ENCODE measurements at regions not wholly inside any gene's neighbourhood (a gene's known extent, or its start where the extent isn't known, plus 50 kb on each side); places are given as distances from the start of the nearest gene placed in this dataset.

GRCh38 chr4:123505095-123506010, 108.8 kb downstream of the SPRY1 start:
- DNase-seq (ENCODE audit: low read depth): no peak
- CTCF ChIA-PET: interaction anchor here (1.0 kb wide), 1 partner anchor 96 kb away, joined by 3 read pairs; no protein-coding TSS in a partner anchor
- H3K4me3 ChIP-seq (ENCODE audit: low read depth, low read length): peak overlapping the region; percentile 37
- H3K27me3 ChIP-seq (ENCODE audit: control insufficient read depth, insufficient read depth, low read length): no peaks in the 10 kb centered on the region; the same call in 1 of the 2 replicates
- POLR2A ChIA-PET: no interaction called here
- no peak for TF ChIP-seq CTCF (IDR thresholded peaks at IDR 0.05; ENCODE audit: insufficient read depth, low read depth, low read length)
- no peaks in the 10 kb centered on the region for H3K36me3 ChIP-seq (ENCODE audit: control insufficient read depth, insufficient read depth, low read length)

- Histone ChIP-seq H3K27me3 (ENCODE audit: control insufficient read depth, insufficient read depth, low read length) (no peaks in the 10 kb centered on the region; the same call in 1 of the 2 replicates), H3K36me3 (ENCODE audit: control insufficient read depth, insufficient read depth, low read length) (no peaks in the 10 kb centered on the region), H3K4me3 (ENCODE audit: low read depth, low read length) (peak overlapping the region; percentile 37)
- no peak for TF ChIP-seq CTCF (IDR thresholded peaks at IDR 0.05; ENCODE audit: insufficient read depth, low read depth, low read length)
- POLR2A ChIA-PET: no interaction called here
- CTCF ChIA-PET: interaction anchor here (1.0 kb wide), 1 partner anchor 96 kb away, joined by 3 read pairs; no protein-coding TSS in a partner anchor
- no peak for DNase-seq (ENCODE audit: low read depth)
Observed at GRCh38 chr4:123506011-123506695, 109.6 kb downstream of the SPRY1 start.

GRCh38 chr4:123507376-123507775, 110.8 kb downstream of the SPRY1 start:
- no peaks in the 10 kb centered on the region; the same call in 1 of the 2 replicates for H3K27me3 ChIP-seq (ENCODE audit: control insufficient read depth, insufficient read depth, low read length)
- DNase-seq (ENCODE audit: low read depth): no peak
- no peak overlapping the region for H3K4me3 ChIP-seq (ENCODE audit: low read depth, low read length)
- CTCF ChIA-PET: no interaction called here
- TF ChIP-seq CTCF (IDR thresholded peaks at IDR 0.05; ENCODE audit: insufficient read depth, low read depth, low read length): no peak
- no peaks in the 10 kb centered on the region for H3K36me3 ChIP-seq (ENCODE audit: control insufficient read depth, insufficient read depth, low read length)
- POLR2A ChIA-PET: no interaction called here

- ChIA-PET CTCF (no interaction called here), POLR2A (no interaction called here)
- H3K4me3 ChIP-seq (ENCODE audit: low read depth, low read length): no peak overlapping the region
- no peak for DNase-seq (ENCODE audit: low read depth)
- no peaks in the 10 kb centered on the region for H3K36me3 ChIP-seq (ENCODE audit: control insufficient read depth, insufficient read depth, low read length)
- H3K27me3 ChIP-seq (ENCODE audit: control insufficient read depth, insufficient read depth, low read length): no peaks in the 10 kb centered on the region; the same call in 1 of the 2 replicates
- no peak for TF ChIP-seq CTCF (IDR thresholded peaks at IDR 0.05; ENCODE audit: insufficient read depth, low read depth, low read length)
Observed at GRCh38 chr4:123510221-123510620, 113.6 kb downstream of the SPRY1 start.

GRCh38 chr4:123510659-123511058, 114.1 kb downstream of the SPRY1 start:
- TF ChIP-seq CTCF (IDR thresholded peaks at IDR 0.05; ENCODE audit: insufficient read depth, low read depth, low read length): no peak
- Histone ChIP-seq H3K27me3 (ENCODE audit: control insufficient read depth, insufficient read depth, low read length) (no peaks in the 10 kb centered on the region; the same call in 1 of the 2 replicates), H3K4me3 (ENCODE audit: low read depth, low read length) (no peak overlapping the region), H3K36me3 (ENCODE audit: control insufficient read depth, insufficient read depth, low read length) (no peaks in the 10 kb centered on the region)
- POLR2A ChIA-PET: no interaction called here
- CTCF ChIA-PET: no interaction called here
- DNase-seq (ENCODE audit: low read depth): no peak
